ENCODE measurements at regions not wholly inside any gene's neighbourhood (a gene's known extent, or its start where the extent isn't known, plus 50 kb on each side); places are given as distances from the start of the nearest gene placed in this dataset.

- intact Hi-C loops (cut with DNase I, micrococcal nuclease): no loop called here
- H3K4me3 ChIP-seq: no peak overlapping the region
- H3K36me3 ChIP-seq (ENCODE audit: low read depth): no peaks in the 10 kb centered on the region
- no peaks in the 10 kb centered on the region for H3K4me1 ChIP-seq (ENCODE audit: low read depth)
- DNase-seq (no peak), ATAC-seq (no peak)
- peaks cover 9% of the 10 kb centered on the region for H3K9me3 ChIP-seq
- no peak for TF ChIP-seq CTCF (IDR thresholded peaks at IDR 0.05)
These were observed 869.2 kb downstream of the IGSF11 start for GRCh38 chr3:118165413-118165812.

GRCh38 chr3:118167571-118167970 is 867.1 kb downstream of the IGSF11 start:
- H3K4me3 ChIP-seq: no peak overlapping the region
- H3K4me1 ChIP-seq (ENCODE audit: low read depth): no peaks in the 10 kb centered on the region
- peaks cover 23% of the 10 kb centered on the region for H3K9me3 ChIP-seq
- TF ChIP-seq CTCF (IDR thresholded peaks at IDR 0.05): no peak
- DNase-seq: no peak
- H3K36me3 ChIP-seq (ENCODE audit: low read depth): no peaks in the 10 kb centered on the region
- intact Hi-C loops (cut with DNase I, micrococcal nuclease): no loop called here
- no peak for ATAC-seq

- no peak for ATAC-seq
- intact Hi-C loops (cut with DNase I, micrococcal nuclease): no loop called here
- DNase-seq: no peak
- TF ChIP-seq CTCF (IDR thresholded peaks at IDR 0.05): no peak
- Histone ChIP-seq H3K9me3 (peaks cover 17% of the 10 kb centered on the region), H3K4me3 (no peak overlapping the region), H3K36me3 (ENCODE audit: low read depth) (no peaks in the 10 kb centered on the region), H3K4me1 (ENCODE audit: low read depth) (no peaks in the 10 kb centered on the region)
These were observed 866.5 kb downstream of the IGSF11 start for GRCh38 chr3:118168175-118168574.

GRCh38 chr3:118171236-118171852 is 863.3 kb downstream of the IGSF11 start:
- no peak for DNase-seq
- TF ChIP-seq CTCF (IDR thresholded peaks at IDR 0.05): no peak
- no peak for ATAC-seq

GRCh38 chr3:118180853-118181252 is 853.8 kb downstream of the IGSF11 start:
- H3K4me3 ChIP-seq: no peak overlapping the region
- ATAC-seq: no peak
- TF ChIP-seq CTCF (IDR thresholded peaks at IDR 0.05): no peak

More at GRCh38 chr3:118171236-118171852, 863.3 kb downstream of the IGSF11 start:
- intact Hi-C loops (cut with DNase I, micrococcal nuclease): no loop called here
- Histone ChIP-seq H3K9me3 (peaks cover 19% of the 10 kb centered on the region), H3K36me3 (ENCODE audit: low read depth) (no peaks in the 10 kb centered on the region), H3K4me1 (ENCODE audit: low read depth) (no peaks in the 10 kb centered on the region), H3K4me3 (no peak overlapping the region)

GRCh38 chr3:118181274-118181673 is 853.4 kb downstream of the IGSF11 start:
- DNase-seq: no peak
- TF ChIP-seq CTCF (IDR thresholded peaks at IDR 0.05): no peak

More at GRCh38 chr3:118180853-118181252, 853.8 kb downstream of the IGSF11 start:
- Histone ChIP-seq H3K36me3 (ENCODE audit: low read depth) (no peaks in the 10 kb centered on the region), H3K4me1 (ENCODE audit: low read depth) (no peaks in the 10 kb centered on the region), H3K9me3 (peaks cover 3% of the 10 kb centered on the region)
- DNase-seq: no peak
- intact Hi-C loops (cut with DNase I, micrococcal nuclease): no loop called here

More at GRCh38 chr3:118181274-118181673, 853.4 kb downstream of the IGSF11 start:
- Histone ChIP-seq H3K4me3 (no peak overlapping the region), H3K9me3 (peaks cover 6% of the 10 kb centered on the region), H3K36me3 (ENCODE audit: low read depth) (no peaks in the 10 kb centered on the region), H3K4me1 (ENCODE audit: low read depth) (no peaks in the 10 kb centered on the region)
- intact Hi-C loops (cut with DNase I, micrococcal nuclease): no loop called here
- no peak for ATAC-seq
